Mesothelial cell of epicardium (in vitro differentiated cells): ENCODE measurements at regions not wholly inside any gene's neighbourhood (a gene's known extent, or its start where the extent isn't known, plus 50 kb on each side); places are given as distances from the start of the nearest gene placed in this dataset.

ENCODE experiments used
- DNase-seq, 2 experiments: peaks; one replicate each; pipeline ENCODE4 v3.0.0; 2021; ENCODE audit warnings: low spot score in 2 of 2; ENCODE audit not compliant: unreplicated experiment in 2 of 2
- H3K27ac Mint-ChIP-seq: 2 replicates; pipeline ENCODE4 v1.8.0; 2021; ENCODE audit warnings: mixed read lengths
- H3K27me3 Mint-ChIP-seq: 2 replicates; pipeline ENCODE4 v1.8.0; 2021; ENCODE audit warnings: low read depth, mixed read lengths
- H3K36me3 Mint-ChIP-seq: 2 replicates; pipeline ENCODE4 v1.8.0; 2021; ENCODE audit warnings: mixed read lengths
- H3K4me1 Mint-ChIP-seq: 2 replicates; pipeline ENCODE4 v1.8.0; 2021; ENCODE audit warnings: mixed read lengths
- H3K4me3 Mint-ChIP-seq: 2 replicates; pipeline ENCODE4 v1.8.0; 2021; ENCODE audit warnings: mild to moderate bottlenecking, moderate library complexity, mixed read lengths
- H3K9me3 Mint-ChIP-seq: 2 replicates; pipeline ENCODE4 v1.8.0; 2021; ENCODE audit warnings: mixed read lengths
- TF ChIP-seq, protein P1 (sequence below): fragments of 200-600 bp; sonication (generic); IDR thresholded peaks from one replicate; pipeline ENCODE4 v1.5.0; 2021; ENCODE audit warnings: antibody characterized with exemption; ENCODE audit not compliant: unreplicated experiment

DNA sequence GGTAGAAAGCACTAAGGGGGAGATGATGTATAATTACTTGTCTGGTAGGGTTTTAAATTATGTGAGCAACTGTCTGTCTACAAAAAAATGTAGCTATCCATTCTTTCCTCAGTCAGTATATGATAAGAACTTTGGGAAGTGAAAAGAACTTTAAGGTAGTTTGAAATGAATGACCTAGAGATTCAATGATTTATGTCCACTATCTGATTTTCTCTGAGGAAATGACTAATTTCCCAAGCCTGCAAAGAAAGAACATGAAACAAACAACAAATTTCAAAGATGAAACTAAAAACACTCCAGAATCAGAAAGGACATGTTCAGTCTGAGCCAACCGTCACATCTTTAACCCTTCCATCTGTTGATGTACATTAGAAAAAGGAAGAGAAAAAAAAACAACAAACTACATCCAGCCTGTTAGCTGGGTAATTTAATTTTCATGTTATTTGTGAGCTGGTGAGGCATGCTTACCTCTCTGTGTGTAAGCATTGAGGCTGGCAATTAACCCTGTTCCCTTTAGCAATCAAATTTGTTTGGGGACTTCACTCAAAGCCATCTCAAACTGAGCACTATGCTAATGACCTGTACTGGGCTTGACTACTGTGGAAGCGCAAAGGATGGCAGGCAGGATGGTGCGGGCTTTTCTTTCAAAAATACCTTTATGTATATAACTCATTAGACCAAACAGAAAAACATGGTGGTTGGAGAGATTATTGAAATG, 220.1 kb downstream of the TUSC7 start:
- no peak overlapping the region for H3K4me3 Mint-ChIP-seq
- H3K36me3 Mint-ChIP-seq: no peaks in the 10 kb centered on the region
- no peak overlapping the region for H3K27ac Mint-ChIP-seq
- no peak for DNase-seq
- no peaks in the 10 kb centered on the region for H3K27me3 Mint-ChIP-seq
- H3K4me1 Mint-ChIP-seq: peaks cover 11% of the 10 kb centered on the region
- TF ChIP-seq, protein P1, sequence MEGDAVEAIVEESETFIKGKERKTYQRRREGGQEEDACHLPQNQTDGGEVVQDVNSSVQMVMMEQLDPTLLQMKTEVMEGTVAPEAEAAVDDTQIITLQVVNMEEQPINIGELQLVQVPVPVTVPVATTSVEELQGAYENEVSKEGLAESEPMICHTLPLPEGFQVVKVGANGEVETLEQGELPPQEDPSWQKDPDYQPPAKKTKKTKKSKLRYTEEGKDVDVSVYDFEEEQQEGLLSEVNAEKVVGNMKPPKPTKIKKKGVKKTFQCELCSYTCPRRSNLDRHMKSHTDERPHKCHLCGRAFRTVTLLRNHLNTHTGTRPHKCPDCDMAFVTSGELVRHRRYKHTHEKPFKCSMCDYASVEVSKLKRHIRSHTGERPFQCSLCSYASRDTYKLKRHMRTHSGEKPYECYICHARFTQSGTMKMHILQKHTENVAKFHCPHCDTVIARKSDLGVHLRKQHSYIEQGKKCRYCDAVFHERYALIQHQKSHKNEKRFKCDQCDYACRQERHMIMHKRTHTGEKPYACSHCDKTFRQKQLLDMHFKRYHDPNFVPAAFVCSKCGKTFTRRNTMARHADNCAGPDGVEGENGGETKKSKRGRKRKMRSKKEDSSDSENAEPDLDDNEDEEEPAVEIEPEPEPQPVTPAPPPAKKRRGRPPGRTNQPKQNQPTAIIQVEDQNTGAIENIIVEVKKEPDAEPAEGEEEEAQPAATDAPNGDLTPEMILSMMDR: no peak
- peaks cover 12% of the 10 kb centered on the region for H3K9me3 Mint-ChIP-seq

DNA sequence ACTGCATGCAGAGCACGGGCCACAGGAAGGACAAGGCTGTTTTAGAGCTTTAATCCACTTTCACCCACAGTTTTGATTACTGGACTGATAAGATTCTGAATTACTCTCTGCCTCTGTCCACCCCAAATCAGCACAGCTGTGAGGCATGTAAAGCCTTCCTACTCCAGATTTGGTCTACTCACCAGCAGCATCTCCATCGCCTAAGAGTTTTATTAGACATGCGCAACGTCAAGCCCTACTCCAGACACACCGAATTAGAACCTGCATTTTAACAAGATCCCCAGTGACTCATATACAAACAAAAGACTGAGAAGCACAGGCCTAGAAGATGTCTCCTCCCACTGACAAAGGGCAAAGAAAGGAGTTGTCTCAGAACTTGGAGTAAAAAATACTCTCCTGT, 221.2 kb downstream of the TUSC7 start:
- TF ChIP-seq, protein P1: no peak
- Mint-ChIP-seq H3K9me3 (peaks cover 3% of the 10 kb centered on the region), H3K27me3 (no peaks in the 10 kb centered on the region), H3K27ac (no peak overlapping the region), H3K36me3 (no peaks in the 10 kb centered on the region), H3K4me3 (no peak overlapping the region), H3K4me1 (peaks cover 11% of the 10 kb centered on the region)
- no peak for DNase-seq

DNA sequence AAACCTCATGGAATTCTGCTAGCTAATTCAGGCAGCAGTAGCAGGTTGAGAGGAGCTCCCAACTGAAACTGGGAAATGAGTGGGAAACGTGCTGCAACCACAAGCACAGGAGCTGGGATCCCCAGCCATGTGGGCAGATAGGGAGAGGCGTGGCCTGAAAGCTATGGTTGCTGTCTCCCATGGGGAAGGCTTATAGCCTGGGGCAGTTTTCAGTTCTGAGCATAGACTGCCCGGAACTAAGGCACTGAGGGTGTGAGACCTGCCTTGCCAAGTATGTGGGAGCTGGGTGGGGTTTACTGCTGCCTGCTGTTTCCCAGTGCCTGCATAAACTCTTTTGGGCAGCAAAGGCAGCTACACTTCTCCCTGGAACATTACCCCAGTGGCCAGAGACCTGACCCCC, 229.5 kb downstream of the TUSC7 start:
- no peak for DNase-seq
- H3K27ac Mint-ChIP-seq: no peak overlapping the region
- H3K27me3 Mint-ChIP-seq: no peaks in the 10 kb centered on the region
- H3K4me3 Mint-ChIP-seq: no peak overlapping the region
- H3K4me1 Mint-ChIP-seq: peaks cover 8% of the 10 kb centered on the region
- TF ChIP-seq, protein P1: no peak
- peaks cover 24% of the 10 kb centered on the region for H3K9me3 Mint-ChIP-seq
- no peaks in the 10 kb centered on the region for H3K36me3 Mint-ChIP-seq

DNA sequence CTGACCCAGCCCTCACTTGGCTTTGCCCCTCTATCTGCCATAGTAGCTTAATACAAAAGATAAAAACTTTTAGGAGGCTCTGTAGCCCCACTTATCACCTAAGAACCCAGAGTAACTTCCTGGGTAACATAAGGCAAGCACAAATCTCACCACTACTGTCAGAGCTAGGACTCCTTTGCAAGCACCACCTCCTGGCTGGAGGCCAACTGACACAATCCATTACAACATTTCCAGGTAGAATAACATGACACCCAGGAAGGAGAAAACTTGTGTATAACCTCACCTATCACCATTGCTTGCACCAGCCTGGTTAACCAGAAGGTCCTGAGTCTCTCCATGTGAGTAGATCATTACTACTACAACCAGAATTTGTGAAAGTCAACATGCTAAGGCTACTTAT, 230.0 kb downstream of the TUSC7 start:
- Mint-ChIP-seq H3K27ac (no peak overlapping the region), H3K27me3 (no peaks in the 10 kb centered on the region), H3K4me3 (no peak overlapping the region), H3K36me3 (no peaks in the 10 kb centered on the region), H3K4me1 (peaks cover 8% of the 10 kb centered on the region), H3K9me3 (peaks cover 29% of the 10 kb centered on the region)
- DNase-seq: no peak
- TF ChIP-seq, protein P1: no peak

DNA sequence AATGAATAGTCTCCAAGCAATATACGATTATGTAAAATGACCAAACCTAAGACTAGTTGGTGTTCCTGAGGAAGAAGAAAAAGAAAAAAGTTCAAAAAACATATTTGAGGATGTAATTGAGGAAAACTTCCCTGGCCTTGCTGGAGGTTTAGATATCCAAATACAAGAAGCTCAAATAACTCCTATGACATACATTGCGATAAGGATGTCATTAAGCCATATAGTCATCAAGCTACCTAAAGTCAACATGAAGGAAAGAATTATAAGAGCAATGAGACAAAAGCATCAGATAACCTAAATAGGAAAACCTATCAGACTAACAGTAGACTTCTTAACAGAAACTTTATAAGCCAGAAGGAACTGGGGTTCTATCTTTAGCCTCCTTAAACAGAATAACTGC, 231.1 kb downstream of the TUSC7 start:
- Mint-ChIP-seq H3K36me3 (no peaks in the 10 kb centered on the region), H3K9me3 (peaks cover 30% of the 10 kb centered on the region), H3K4me1 (peaks cover 8% of the 10 kb centered on the region), H3K27me3 (no peaks in the 10 kb centered on the region), H3K27ac (no peak overlapping the region), H3K4me3 (no peak overlapping the region)
- DNase-seq: no peak
- TF ChIP-seq, protein P1: no peak
